Activated CD8-positive, alpha-beta T cell treated with anti-CD3 and anti-CD28 coated beads for 36 hours (primary cell): ENCODE measurements at regions not wholly inside any gene's neighbourhood (a gene's known extent, or its start where the extent isn't known, plus 50 kb on each side); places are given as distances from the start of the nearest gene placed in this dataset.
A peak's percentile ranks its signal among the peaks of the same experiment; 100 is the strongest.

Experiments
- ATAC-seq: fragments of 200-7000 bp; cut with Tn5 transposase; one replicate; pipeline ENCODE4 v1.10.0; 2021; ENCODE audit warnings: mild to moderate bottlenecking, moderate library complexity
- CTCF ChIA-PET: fragments of 350-600 bp; sonication (Branson Sonifier 250); formaldehyde crosslinking; loops from one replicate; lab custom pipeline; 2021; ENCODE audit warnings: antibody characterized with exemption; lab: Charles Lee
- POLR2A ChIA-PET: fragments of 350-600 bp; sonication (Branson Sonifier 250); formaldehyde crosslinking; loops from one replicate; lab custom pipeline; 2021; ENCODE audit warnings: antibody characterized with exemption; lab: Charles Lee
- DNase-seq: peaks from one replicate; pipeline ENCODE4 v3.0.0-alpha.2; 2020
- H3K27ac Mint-ChIP-seq: one replicate; pipeline ENCODE4 v1.8.0; 2021; ENCODE audit warnings: mild to moderate bottlenecking, mixed read lengths
- H3K27me3 Mint-ChIP-seq: one replicate; pipeline ENCODE4 v1.8.0; 2021; ENCODE audit warnings: mixed read lengths
- H3K36me3 Mint-ChIP-seq: one replicate; pipeline ENCODE4 v1.8.0; 2021; ENCODE audit warnings: low read depth, mixed read lengths
- H3K4me1 Mint-ChIP-seq: one replicate; pipeline ENCODE4 v1.8.0; 2021; ENCODE audit warnings: low read depth, mixed read lengths
- H3K4me3 Mint-ChIP-seq: one replicate; pipeline ENCODE4 v1.8.0; 2021; ENCODE audit warnings: mild to moderate bottlenecking, moderate library complexity, mixed read lengths
- H3K9me3 Mint-ChIP-seq: one replicate; pipeline ENCODE4 v1.8.0; 2021; ENCODE audit warnings: mixed read lengths
- CTCF ChIP-seq: fragments of 200-600 bp; IDR thresholded peaks from one replicate; pipeline ENCODE4 v1.8.0; 2022; ENCODE audit warnings: antibody characterized with exemption, mild to moderate bottlenecking
- intact Hi-C: fragments of 100-400 bp; cut with micrococcal nuclease; formaldehyde crosslinking; loops from one replicate; pipeline ENCODE4 v1.10.0; 2022

- POLR2A ChIA-PET = no interaction called here
Observed at GRCh38 chr20:59376109-59376841, 75.9 kb downstream of the EDN3 start.

DNA sequence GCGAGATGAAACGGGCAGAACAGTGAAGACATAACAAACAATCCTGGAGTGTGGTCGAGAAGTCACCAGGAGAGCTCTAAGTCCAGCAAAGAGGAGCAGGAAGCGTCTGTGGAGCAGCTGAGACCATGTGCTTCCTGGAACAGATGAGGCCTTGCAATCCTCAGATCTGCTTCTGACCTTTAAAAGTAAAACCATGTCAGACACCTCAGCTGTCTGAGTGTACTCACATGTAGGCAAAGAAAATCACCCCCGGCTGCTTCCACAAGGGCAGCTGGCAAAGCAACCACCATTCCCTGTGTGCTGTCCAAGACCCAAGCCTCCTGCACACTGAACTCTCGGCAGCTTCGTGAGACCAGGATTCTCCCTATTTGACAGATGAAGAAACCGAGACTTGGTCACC is 76.6 kb downstream of the EDN3 start:
- no peak for TF ChIP-seq CTCF
- DNase-seq (no peak), ATAC-seq (peak; percentile 45)
- no peaks in the 10 kb centered on the region for H3K36me3 Mint-ChIP-seq
- peaks cover 13% of the 10 kb centered on the region for H3K4me1 Mint-ChIP-seq
- ChIA-PET POLR2A (no interaction called here), CTCF (no interaction called here)
- intact Hi-C loops = no loop called here
- peaks cover 4% of the 10 kb centered on the region for H3K27me3 Mint-ChIP-seq
- H3K4me3 Mint-ChIP-seq = no peak overlapping the region
- no peaks in the 10 kb centered on the region for H3K9me3 Mint-ChIP-seq
- H3K27ac Mint-ChIP-seq = no peak overlapping the region

More at GRCh38 chr20:59376109-59376841, 75.9 kb downstream of the EDN3 start:
- Mint-ChIP-seq H3K27me3 (peaks cover 4% of the 10 kb centered on the region), H3K4me3 (no peak overlapping the region), H3K4me1 (peaks cover 13% of the 10 kb centered on the region), H3K9me3 (no peaks in the 10 kb centered on the region), H3K27ac (no peak overlapping the region), H3K36me3 (no peaks in the 10 kb centered on the region)
- CTCF ChIA-PET = no interaction called here
- ATAC-seq (no peak), DNase-seq (no peak)
- TF ChIP-seq CTCF = no peak
- intact Hi-C loops = no loop called here

DNA sequence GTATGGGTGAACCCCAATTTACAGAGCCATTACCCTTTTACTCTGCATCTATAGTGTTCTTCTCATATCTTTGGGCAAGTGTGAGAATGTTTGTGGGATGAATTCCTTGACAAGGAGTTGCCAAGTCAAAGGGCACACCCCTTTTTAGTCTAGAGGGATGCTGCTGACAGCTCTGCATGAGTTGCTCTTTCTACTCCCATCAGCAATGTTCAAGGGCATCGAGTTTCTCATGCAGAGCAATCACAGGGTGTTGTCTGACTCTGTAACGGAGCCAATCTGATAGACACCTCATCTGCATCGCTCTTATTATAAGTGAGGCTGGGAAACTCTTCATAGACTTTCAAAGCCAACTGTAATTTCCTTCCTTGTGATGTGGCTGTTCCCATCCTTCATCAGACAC is 77.4 kb downstream of the EDN3 start:
- POLR2A ChIA-PET = no interaction called here
- CTCF ChIA-PET = no interaction called here
- intact Hi-C loops = no loop called here

DNA sequence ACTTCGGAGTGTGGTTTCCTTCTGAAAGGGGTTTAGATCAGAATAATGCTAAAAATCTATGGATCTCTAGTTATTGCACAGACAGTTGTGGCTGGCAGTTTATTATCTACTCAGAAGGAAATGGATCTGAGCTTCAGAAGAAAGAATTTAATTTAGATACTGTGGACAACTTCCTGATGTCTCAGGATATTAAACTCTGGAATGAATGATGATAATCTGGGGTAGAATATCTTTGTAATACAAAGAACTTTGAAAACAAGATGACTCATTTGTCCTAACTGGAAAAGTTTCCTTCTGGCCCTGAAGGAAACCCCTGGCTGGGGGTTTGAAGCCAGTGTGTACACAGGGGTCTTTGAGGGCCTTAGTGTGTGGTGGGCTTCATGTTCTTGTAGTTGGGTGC is 78.0 kb downstream of the EDN3 start:
- Mint-ChIP-seq H3K4me3 (no peak overlapping the region), H3K9me3 (no peaks in the 10 kb centered on the region), H3K27ac (no peak overlapping the region), H3K4me1 (peaks cover 13% of the 10 kb centered on the region), H3K27me3 (peaks cover 3% of the 10 kb centered on the region), H3K36me3 (no peaks in the 10 kb centered on the region)
- intact Hi-C loops = no loop called here
- no peak for TF ChIP-seq CTCF
- DNase-seq (no peak), ATAC-seq (no peak)
- POLR2A ChIA-PET = no interaction called here
- CTCF ChIA-PET = no interaction called here

More for the DNA sequence above, 77.4 kb downstream of the EDN3 start:
- H3K9me3 Mint-ChIP-seq = no peaks in the 10 kb centered on the region
- H3K36me3 Mint-ChIP-seq = no peaks in the 10 kb centered on the region
- no peak overlapping the region for H3K4me3 Mint-ChIP-seq
- H3K27me3 Mint-ChIP-seq = peaks cover 4% of the 10 kb centered on the region
- H3K4me1 Mint-ChIP-seq = peaks cover 13% of the 10 kb centered on the region
- H3K27ac Mint-ChIP-seq = no peak overlapping the region
- no peak for TF ChIP-seq CTCF
- DNase-seq (no peak), ATAC-seq (no peak)

DNA sequence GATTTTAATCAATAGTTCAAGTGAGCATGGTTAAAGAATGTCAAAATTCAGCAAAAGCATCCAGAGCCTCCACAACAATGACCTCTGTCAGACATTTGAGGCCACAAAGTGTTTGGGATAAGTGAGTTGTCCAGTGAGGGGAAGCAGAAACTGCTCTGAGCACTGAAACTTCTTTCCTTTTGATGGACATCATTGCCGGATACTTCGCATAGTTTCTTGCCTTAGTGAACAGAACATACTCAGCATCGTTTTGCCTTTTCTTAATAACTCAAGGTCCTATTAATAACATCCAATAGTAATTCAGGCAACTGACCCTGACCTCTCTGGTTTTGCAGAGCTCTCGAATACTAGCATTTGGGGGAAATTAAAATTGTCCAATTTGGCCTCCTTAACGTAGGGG is 78.6 kb downstream of the EDN3 start:
- peaks cover 13% of the 10 kb centered on the region for H3K4me1 Mint-ChIP-seq
- H3K9me3 Mint-ChIP-seq = no peaks in the 10 kb centered on the region
- ChIA-PET POLR2A (no interaction called here), CTCF (interaction anchor here (0.9 kb wide), 1 partner anchor 605 kb away, joined by 3 read pairs; no protein-coding TSS in a partner anchor)
- no peak for DNase-seq
- no peak overlapping the region for H3K27ac Mint-ChIP-seq
- no peak for ATAC-seq
- TF ChIP-seq CTCF = no peak
- H3K36me3 Mint-ChIP-seq = no peaks in the 10 kb centered on the region
- H3K27me3 Mint-ChIP-seq = no peaks in the 10 kb centered on the region
- no peak overlapping the region for H3K4me3 Mint-ChIP-seq
- intact Hi-C loops = no loop called here
